Panc1 (cell line): ENCODE measurements at regions not wholly inside any gene's neighbourhood (a gene's known extent, or its start where the extent isn't known, plus 50 kb on each side); places are given as distances from the start of the nearest gene placed in this dataset.

ENCODE experiments used
- POLR2AphosphoS5 ChIP-seq: IDR thresholded peaks from 2 replicates; pipeline ENCODE4 v1.6.1; 2012; ENCODE audit warnings: mild to moderate bottlenecking, low read depth, low read length, moderate library complexity
- REST ChIP-seq, 2 experiments: IDR thresholded peaks; 2 replicates each; pipeline ENCODE4 v1.6.1; 2011 to 2012; ENCODE audit warnings: low read depth in 2 of 2, control low read depth in 1 of 2, low read length in 1 of 2, mild to moderate bottlenecking in 1 of 2, moderate library complexity in 1 of 2; ENCODE audit not compliant: insufficient read depth in 1 of 2
- SIN3A ChIP-seq: IDR thresholded peaks from 2 replicates; pipeline ENCODE4 v1.6.1; 2012; ENCODE audit warnings: low read depth, mild to moderate bottlenecking, low read length, moderate library complexity, borderline replicate concordance; ENCODE audit not compliant: insufficient read depth
- TCF7L2 ChIP-seq: IDR thresholded peaks from 2 replicates; pipeline ENCODE4 v1.6.1; 2011; ENCODE audit warnings: mild to moderate bottlenecking, low read depth, low read length, inconsistent platforms
- TF ChIP-seq, protein P1 (sequence below): fragments of 450-650 bp; IDR thresholded peaks from 2 replicates; pipeline ENCODE4 v1.5.1; 2017; ENCODE audit warnings: mild to moderate bottlenecking

DNA sequence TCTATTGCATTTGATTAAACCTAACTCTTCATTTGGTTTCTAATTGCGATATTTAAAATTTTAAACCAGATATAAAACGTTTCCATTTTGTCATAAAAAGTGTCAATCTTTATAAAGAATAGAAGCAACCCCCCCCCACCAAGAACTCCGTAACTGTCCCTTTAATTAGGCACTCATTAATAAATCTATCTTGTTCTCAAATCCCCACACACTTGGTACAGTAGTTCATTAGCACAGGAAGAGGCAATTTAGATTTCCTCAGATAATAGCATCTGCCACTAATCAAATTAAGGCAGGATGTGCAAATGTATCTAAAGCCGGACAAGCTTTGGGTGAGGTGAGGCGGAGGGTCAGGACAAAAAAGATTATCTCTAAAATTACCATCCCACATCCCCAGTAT lies 1143.3 kb upstream of the AUTS2 start:
- TF ChIP-seq, protein P1, sequence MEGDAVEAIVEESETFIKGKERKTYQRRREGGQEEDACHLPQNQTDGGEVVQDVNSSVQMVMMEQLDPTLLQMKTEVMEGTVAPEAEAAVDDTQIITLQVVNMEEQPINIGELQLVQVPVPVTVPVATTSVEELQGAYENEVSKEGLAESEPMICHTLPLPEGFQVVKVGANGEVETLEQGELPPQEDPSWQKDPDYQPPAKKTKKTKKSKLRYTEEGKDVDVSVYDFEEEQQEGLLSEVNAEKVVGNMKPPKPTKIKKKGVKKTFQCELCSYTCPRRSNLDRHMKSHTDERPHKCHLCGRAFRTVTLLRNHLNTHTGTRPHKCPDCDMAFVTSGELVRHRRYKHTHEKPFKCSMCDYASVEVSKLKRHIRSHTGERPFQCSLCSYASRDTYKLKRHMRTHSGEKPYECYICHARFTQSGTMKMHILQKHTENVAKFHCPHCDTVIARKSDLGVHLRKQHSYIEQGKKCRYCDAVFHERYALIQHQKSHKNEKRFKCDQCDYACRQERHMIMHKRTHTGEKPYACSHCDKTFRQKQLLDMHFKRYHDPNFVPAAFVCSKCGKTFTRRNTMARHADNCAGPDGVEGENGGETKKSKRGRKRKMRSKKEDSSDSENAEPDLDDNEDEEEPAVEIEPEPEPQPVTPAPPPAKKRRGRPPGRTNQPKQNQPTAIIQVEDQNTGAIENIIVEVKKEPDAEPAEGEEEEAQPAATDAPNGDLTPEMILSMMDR, result no peak
- TF ChIP-seq TCF7L2 (no peak), REST (IDR thresholded peaks at IDR 0.05; ENCODE audit: insufficient read depth in 1 of 2, low read depth in 2 of 2, low read length in 1 of 2) (no peak), POLR2AphosphoS5 (no peak), SIN3A (no peak)
